ENCODE measurements at regions not wholly inside any gene's neighbourhood (a gene's known extent, or its start where the extent isn't known, plus 50 kb on each side); places are given as distances from the start of the nearest gene placed in this dataset.

DNA sequence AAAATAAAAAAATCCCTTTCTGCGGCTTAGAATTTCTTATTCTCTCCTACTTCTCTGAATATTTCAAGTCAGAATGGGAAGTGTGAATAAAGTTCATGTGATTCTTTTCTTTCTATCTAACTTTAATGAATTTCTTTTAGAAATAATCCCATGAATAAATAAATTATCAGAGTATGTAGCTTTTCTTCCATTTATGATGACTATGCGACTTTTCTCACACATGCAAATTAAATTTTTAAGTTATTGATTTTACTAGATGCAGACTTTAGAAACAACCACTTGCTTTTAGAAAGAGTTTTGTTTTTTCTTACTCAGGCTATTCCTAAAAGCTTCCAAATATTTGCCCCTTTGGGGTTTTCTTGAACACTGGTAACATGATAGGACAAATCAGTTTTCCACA is 477.7 kb upstream of the AGTR1 start:
- DNase-seq (ENCODE audit: low spot score), result no peak

DNA sequence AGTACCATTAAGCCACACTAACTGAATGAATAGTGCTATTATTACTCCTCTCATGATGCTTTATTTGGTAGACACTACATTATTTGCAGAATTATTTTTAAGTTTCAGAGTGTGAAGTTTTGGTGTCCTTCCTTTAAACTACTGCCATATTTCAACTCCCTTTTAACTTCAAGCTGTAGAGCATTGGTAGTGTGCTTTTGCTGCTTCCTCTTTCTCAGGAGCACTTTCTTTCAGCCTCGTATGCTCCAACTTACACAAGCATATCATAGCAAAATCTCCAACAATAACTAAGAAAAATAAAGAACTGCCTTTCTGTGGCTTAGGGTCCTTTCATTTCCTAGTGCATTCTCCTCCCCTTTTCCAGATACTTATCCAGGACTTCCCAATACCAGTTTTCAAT is 476.4 kb upstream of the AGTR1 start:
- DNase-seq (ENCODE audit: low spot score), result no peak

DNA sequence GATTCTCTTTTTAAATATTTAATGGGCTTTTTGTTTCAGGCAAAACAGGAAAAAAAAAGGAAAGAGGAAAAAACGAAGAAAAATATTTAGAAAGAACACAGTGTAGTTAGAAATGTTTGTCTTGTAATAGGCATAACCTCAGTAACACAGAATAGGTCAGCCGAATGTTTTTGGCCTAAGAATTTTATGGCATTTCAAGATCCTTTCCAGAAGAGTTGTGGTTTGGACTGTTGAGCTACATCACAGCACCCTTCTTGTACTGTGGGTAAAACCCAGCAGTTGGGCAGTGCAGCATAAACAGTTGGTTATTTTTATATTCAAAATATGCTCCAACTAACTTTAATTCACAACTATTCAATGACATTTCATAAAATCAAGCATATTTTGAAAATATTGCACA is 474.4 kb upstream of the AGTR1 start:
- no peak for DNase-seq (ENCODE audit: low spot score)

DNA sequence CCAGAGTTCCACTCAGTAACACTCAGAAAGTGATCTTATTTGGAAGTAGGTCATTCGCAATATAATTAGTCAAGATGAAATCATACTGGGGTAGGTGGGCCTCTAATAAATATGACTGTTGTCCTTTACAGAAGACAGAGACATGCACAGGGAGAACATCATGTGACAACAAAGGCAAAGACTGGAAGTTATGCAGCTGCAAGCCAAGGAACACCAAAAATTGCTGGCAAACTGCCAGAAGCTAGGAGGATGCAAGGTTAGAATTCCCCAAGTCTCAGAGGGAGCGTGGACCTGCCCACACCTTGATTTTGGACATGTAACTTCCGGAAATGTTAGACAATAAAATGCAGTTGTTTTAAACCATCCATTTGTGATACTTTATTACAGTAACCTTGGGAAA is 471.5 kb upstream of the AGTR1 start:
- no peak for DNase-seq (ENCODE audit: low spot score)

DNA sequence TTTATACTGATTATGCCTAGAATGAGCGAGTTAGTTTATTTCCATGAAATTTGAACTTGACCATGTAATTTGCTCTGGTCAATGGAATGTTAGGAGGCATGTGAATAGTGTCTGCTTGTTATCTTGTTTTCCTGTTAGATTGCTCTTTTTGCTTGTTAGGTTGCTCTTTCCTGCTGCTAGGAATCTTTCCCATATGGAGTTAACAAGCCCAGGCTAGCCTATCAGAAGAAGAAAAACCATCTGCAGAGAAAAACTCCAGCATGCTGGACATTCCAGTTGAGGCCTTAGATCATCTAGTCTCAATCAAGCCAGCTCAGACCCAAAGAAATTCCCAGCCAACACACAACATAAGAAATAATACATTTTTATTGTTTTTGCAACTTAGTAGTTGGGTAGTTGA is 470.2 kb upstream of the AGTR1 start:
- no peak for DNase-seq (ENCODE audit: low spot score)

DNA sequence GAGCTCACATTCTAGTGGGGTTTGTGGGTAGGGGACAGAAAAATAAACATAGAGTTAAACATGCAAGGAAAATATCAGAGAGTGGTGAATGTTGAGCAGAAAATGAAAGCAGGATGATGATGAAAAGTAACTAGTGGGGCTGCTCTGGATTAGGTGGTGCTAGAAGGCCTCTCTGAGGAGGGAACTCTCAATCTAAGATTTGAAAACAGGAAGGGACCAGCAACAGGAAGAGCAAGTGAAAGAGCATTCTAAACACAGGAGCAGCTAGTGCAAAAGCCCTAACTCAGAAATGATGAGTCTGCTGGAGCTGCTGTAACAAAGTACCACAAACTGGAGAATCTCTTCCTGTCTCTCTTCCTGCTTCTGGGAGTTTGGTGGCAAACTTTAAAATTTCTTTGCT is 468.6 kb upstream of the AGTR1 start:
- no peak for DNase-seq (ENCODE audit: low spot score)

DNA sequence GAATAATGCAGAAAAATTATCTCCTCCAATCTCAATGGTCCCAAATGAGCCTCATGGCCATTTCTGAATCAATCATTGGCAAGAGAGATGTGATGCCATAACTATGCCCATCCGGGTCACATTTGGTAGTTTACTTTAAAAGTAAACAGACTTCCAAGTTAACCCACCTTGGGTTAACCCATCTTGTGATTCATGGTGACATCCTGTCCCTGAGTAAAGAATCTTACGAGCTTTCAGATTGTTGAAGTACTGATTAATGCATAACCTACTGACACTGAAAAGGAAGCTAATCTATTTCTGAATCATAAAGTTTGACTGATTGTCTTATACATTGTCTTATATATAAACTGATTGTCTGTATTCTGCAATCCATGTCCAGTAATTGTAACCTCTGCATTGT is 467.2 kb upstream of the AGTR1 start:
- DNase-seq (ENCODE audit: low spot score), result no peak

DNA sequence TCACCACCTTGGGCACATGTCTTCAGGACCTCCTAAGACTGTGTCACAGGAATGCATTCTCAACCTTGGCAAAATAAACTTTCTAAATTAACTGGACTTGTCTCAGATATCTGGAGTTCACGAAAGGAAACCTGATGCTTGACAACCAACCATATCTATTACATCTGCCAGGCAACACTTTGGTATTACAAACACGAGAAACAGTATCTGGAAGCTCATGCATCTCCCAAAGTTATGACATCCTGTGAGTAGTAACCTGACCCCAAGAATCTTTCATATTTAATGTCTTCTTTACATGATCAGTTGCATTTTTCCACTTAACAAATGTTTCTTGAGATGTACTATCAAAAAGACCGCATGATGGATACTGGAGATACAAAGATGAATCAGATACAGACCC is 465.3 kb upstream of the AGTR1 start:
- no peak for DNase-seq (ENCODE audit: low spot score)

DNA sequence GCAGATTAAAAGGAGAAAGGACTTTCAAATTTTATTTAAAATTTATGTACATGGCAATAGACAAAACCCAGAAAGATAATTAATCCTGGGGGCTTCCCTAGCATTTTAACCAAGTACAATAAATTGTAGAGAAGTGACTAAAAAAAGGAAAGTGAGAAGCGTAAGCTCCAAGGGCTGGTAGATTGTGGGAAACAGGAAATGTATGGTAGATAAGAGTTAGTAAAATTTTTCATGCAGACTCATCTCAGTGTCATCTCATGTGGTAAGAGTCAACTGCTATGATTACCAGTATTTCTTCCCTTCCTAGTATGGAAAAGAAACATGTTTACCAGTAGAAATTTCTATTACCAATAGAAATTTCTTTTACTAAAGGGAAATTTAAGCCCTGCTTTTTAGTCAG is 464.3 kb upstream of the AGTR1 start:
- no peak for DNase-seq (ENCODE audit: low spot score)

DNA sequence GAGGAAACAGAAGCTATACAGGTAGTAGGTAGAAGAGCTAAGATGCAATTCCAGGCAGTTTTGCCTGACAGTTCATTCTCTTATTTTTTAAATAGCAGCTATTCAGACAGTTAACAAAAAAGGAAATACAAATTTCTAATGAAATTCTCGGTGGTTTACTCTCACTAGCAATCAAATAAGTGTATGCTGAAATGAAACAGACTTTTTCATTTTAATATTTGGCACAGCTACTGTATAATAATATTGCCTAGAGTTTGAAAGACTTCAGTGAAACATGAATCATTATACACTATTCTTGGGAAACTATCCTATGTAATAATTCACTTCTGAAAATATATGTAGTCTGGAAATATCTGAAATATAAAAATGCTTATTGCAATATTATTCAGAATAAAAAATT is 463.2 kb upstream of the AGTR1 start:
- DNase-seq (ENCODE audit: low spot score), result no peak

DNA sequence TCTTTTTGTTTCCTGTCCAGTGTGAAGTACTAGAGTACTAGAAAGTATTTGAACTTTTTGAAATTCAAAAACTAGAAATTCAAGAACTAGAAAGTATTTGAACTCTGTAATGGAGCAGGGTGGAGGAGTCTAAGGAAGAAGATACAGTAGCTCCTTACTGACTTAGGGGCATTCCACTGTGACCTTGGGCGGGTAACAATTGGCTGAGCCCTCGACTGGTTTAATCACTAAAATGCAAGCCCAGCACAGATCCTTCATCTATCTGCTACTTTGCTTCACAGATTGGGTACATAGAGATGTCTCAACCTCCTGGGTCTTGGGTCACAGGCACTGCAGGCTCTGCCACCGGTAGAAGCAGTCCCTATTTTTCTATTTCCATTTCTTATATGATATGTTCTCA is 462.1 kb upstream of the AGTR1 start:
- DNase-seq (ENCODE audit: low spot score), result no peak

DNA sequence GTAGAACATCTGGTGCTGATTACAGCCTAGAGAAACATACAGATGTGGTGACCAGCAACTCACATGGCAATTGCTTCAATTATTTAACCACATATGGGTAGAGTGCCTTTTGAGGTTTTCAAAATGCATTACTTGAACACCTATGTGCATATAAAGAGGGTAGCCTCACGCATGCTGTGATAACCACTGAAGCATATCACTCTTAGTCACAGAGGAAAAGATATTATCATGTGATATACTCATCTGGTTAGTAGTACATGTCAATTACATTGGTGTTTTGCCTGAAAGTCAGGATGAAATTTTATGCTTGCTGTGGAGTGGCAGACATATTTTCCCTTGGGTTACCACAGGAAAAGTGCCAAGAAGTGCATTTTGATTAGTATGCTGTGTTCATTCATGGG is 459.3 kb upstream of the AGTR1 start:
- no peak for DNase-seq (ENCODE audit: low spot score)

DNA sequence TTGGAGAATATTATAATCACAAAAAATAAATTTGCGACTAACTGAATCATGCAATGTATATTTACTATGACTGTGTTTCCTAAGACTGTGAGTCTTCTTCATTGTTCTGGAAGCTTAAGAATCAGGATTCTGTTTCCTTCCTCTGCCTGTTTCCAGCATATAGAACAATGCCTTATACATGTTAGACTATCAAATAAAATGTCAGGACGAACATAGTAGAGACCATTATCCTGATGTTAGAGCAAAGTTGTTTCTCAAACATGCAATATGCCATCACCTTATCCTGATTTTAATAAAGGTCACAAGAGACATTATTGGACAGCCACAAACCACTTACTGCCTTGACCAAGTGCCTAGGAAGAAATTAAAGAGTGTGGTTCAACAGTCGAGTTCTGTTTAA is 457.4 kb upstream of the AGTR1 start:
- no peak for DNase-seq (ENCODE audit: low spot score)

DNA sequence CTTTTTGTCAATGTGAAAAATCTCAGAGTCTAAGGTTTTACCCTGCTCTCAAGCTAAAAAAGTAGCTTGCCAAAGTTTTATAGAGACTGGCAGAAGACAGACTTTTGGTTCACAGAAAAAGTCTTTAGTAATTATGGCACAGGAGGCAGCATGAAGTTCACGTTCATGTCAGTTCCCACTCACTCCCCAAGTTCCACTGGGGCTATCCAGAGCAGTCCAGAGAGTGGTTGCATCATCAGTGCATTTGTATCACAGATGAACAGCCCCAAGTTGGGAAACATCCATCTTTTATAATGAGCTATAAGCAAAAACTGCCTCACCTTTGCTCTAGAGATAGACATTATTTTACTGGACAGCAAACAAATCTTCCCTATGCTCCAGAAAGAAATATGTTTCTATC is 454.1 kb upstream of the AGTR1 start:
- no peak for DNase-seq (ENCODE audit: low spot score)

DNA sequence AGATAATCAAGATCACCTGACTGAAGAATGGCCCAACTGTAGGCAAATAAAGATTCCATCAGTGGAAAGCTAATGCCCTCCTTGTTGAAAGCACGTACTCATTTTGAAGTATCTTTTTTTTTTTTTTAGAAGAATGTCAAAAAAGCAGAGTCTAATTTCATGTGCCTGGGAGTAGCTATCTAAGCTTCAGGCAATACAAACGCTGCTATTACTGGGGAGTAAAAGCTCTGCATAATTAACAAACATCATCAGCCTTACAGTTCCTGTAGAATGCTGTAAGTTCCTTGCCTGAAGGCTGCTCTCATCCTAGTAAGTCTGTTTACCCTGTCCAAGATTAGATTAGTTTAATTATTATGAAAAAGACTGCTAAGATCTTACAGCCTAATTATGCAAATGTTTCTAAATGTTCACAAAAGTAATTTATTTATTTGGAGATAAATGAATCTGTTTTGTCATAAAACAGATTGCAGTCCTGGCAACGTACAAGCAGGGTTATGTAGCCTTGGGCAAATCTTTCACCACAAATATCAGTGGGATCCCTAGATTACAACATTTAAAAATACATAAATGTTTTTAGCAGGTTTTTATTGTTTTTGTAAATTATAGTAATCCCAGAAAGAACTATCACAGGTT is 451.3 kb upstream of the AGTR1 start:
- DNase-seq (ENCODE audit: low spot score), result no peak

DNA sequence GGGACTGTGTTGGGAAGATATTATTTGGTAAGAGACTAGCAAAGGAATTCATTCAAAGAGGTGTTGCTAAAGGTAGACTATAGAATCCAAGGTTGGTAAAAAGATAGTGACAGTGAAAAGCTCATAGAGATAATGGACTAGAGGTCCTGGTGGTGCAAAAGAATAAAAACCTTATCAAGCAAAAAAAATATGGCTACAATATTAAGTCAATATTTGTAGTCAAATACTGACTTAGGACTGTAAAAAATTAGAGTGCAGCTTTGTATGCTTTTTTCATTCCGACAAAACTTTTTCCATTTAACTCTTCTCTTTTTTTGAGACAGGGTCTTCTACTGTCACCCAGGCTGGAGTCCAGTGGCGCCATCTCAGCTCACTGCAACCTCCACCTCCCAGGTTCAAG is 444.0 kb upstream of the AGTR1 start:
- DNase-seq (ENCODE audit: low spot score), result no peak

DNA sequence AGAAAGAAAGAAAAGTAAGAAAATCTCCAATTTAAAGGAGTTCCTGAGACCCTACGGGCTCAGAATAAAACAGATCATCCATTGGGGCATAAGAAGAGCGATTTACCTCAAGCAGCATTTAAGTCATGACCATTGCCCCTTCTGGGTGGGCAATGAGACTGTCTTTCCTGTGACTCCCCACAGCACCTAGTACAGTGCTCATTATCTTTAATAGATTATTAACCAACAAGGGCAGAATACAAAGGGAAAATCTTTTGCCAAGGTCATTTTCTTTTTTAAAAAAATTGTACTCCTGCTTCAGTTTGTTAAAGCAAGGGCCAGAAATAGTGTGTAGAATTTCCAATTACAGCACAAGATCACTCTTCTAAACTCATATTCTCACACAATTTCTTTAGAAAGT is 443.3 kb upstream of the AGTR1 start:
- no peak for DNase-seq (ENCODE audit: low spot score)

DNA sequence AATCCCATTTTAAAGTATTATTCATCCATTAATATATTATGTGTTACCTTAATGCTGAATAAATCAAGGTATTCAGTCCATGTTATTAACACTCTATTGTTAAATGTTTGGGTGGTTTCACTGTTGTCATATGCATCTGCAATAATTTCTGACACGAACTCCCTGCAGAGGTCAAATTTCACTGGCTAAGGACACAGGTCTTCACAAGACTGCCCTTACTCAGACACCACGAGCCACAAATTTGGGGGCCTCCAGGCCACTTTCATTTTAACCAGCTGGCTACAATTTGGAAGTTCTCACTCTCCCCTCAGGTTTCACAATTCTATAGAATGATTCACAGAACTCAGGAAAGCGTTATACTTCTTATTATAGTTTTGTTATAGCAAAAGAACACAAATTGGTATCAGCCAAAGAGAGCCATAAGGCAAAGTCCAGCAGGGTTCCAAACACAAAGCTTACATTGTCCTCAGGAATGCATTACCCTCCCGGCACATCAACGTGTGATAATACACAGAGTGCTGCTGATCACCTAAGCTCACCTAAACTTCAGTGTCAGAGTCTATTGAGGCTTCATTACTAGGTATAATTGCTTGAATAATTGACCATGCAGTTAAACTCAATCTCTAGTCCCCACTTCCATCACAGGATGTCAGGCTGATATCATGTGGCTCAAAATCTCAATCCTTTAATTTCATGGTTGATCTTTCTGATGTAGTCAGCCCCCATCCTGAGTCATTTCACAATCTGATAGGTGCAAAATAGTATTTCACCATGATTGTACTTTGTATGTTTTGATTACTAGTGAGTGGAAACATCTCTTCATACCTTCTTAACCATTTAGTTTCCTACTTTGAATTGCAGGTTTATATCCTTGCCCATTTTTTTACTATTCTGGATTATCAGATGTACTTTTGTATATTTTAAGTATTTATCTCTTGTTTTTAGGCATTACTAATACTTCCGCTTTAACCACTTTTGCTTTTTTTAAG is 441.4 kb upstream of the AGTR1 start:
- DNase-seq (ENCODE audit: low spot score), result peak; percentile 55

DNA sequence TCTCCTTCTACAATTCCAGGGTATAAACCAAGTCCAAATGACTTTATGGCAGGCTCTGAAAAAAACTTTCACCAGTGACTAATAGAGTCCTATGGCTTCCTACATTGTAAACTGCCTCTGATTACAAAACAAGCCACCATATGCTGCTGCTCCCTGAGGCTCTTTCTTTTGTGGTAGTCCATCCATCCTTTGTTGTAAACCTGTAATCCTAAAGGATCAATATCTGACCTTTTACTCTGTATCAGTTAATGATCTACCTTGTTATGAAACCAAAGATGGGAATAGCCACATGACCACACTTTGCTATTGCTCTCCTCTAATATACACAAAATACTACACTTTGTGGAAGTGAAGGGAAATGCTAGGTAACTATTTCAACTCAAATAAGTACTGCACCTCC is 434.7 kb upstream of the AGTR1 start:
- no peak for DNase-seq (ENCODE audit: low spot score)

DNA sequence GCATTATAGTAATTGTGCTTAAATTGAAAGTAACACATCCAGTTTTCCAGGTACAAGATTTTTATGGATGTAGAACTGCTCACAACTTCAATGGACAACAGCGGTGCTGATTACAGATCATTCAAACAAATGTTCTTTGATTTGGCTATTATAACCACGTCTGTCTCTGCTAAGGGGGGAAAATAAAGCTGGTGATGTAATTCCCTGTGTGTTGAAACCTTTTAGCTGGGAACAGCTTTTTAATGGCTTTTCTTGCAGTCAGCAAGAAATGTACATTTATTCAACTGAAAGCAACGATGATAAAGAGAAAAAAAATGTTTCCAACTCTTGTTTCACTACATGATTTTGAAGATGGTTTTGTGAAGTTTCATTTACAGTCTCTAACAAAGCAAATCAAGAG is 431.9 kb upstream of the AGTR1 start:
- no peak for DNase-seq (ENCODE audit: low spot score)

DNA sequence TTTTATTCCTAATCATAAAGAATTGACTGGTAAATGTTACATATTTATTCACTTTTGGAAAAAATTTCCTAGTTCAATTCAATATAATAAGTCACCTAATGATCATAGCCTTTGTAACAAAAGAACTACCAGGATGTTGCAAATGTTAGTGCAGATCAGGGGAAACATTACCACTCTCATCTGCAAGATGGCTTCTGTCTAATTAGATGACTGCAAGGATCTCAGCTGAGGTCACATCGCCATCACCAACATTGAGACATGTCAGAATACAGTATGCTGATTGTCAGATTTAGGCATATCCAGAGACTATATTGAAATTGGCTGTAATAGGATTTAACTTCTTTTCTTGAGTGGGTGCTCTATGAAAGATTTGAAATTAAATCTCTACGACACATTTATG is 431.4 kb upstream of the AGTR1 start:
- no peak for DNase-seq (ENCODE audit: low spot score)

DNA sequence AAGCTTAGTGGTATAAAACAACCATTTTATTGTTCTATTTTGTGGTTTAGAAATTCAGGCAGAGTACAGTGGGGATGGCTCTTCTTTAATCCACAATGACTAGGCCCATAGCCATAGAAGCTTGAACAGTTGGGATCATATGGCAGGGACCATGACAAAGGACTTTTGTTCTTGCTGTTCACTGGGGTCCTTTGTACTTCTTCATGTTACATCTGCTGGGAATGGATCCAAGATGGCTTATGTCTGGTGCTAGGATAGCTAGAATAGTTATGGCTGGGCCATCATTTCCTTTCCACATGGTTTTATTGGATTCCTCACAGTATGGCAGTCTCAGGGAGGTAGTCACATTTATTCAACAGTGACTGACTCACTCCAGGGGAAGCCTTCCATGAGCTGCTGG is 427.9 kb upstream of the AGTR1 start:
- DNase-seq (ENCODE audit: low spot score), result no peak

DNA sequence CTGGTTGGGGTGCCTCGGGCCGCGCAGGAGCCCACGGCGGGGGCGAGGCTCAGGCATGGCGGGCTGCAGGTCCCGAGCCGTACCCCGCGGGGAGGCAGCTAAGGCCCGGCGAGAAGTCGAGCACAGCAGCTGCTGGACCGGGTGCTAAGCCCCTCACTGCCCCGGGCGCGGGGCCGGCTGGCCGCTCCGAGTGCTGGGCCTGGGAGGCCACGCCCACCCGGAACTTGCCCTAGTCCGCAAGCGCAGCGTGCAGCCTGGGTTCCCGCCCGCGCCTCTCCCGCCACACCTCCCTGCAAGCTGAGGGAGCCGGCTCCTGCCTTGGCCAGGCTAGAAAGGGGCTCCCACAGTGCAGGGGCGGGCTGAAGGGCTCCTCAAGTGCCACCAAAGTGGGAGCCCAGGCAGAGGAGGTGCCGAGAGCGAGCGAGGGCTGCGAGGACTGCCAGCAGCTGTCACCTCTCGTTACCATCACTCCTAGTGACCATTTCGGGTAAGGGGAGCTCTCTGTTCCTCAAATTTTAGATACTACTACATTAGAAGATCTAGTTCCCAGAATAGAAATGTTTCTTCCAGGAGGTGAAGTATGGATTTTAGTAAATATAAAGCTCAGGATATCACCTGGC is 417.0 kb upstream of the AGTR1 start:
- DNase-seq (ENCODE audit: low spot score), result no peak

All from mucosa of gallbladder (tissue), 1 donor.